Activated gamma-delta T cell (primary cell): ENCODE measurements at regions not wholly inside any gene's neighbourhood (a gene's known extent, or its start where the extent isn't known, plus 50 kb on each side); places are given as distances from the start of the nearest gene placed in this dataset.
A peak's percentile ranks its signal among the peaks of the same experiment; 100 is the strongest.
"Not testable (repeated sequence)": the region's sequence is repeated elsewhere in the genome, so short reads cannot be mapped to it uniquely, and the experiment has no call there.

ENCODE experiments used
- DNase-seq: peaks from one replicate; lab custom pipeline; 2025; lab: John Stamatoyannopoulos, UW

GRCh38 chr2:100741880-100742276 lies 78.1 kb upstream of the NPAS2 start:
- DNase-seq: no peak

- DNase-seq: no peak
These were observed 77.4 kb upstream of the NPAS2 start for GRCh38 chr2:100742277-100743254.

DNA sequence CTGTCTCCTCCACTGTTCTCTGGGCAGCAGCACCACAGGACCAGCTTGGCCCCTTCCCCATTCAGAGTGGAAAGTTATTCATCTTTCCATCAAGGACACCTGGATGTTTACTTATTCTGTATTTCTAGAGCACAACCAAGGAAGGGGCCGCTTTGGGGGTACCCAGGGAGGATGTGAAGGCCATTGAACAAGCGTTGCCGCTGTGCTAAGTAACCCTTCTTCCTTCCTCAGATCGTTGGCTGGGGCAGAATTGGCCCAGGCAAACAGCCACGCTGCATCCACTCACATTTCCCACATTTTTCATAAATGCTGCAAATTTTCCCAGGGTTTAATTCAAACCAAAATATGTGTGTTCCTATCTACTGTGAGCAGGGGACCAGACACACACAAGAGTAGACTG lies 76.2 kb upstream of the NPAS2 start:
- DNase-seq: no peak

- DNase-seq: peak; percentile 3
These were observed 75.8 kb upstream of the NPAS2 start for GRCh38 chr2:100744184-100744583.

DNA sequence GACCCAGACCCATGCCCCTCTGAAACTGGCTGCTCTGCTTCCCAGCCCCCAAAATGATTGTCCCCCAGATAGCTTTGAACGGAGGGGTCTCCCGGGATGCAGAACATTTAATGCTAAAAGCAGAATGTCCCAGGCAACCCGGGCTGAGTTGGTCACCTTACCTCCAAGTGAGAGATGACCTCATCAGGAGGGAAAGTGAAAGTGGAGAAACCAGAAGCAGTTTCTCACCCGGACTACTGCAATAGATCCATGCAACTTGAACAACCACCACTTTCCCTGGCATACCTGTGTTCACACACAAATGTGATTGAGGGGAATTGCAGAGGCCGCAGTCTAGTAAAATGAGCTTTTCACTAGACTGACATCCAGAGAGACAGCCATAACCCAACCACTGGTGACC lies 75.3 kb upstream of the NPAS2 start:
- DNase-seq: no peak

DNA sequence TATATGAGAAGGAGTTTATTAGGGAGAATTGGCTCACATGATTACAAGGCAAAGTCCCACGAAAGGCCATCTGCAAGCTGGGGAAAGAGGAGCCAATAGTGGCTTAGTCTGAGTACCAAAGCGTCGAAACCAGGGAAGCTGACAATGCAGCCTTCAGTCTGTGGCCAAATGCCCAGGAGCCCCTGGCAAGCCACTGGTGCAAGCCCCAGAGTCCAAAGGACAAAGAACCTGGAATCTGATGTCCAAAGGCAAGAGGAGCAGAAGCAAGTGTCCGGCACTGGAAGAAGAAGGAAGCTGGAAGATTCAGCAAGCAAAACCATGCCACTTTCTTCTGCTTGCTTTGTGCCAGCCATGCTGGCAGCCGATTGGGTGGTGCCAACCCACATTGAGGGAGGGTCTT lies 74.3 kb upstream of the NPAS2 start:
- DNase-seq: no peak

DNA sequence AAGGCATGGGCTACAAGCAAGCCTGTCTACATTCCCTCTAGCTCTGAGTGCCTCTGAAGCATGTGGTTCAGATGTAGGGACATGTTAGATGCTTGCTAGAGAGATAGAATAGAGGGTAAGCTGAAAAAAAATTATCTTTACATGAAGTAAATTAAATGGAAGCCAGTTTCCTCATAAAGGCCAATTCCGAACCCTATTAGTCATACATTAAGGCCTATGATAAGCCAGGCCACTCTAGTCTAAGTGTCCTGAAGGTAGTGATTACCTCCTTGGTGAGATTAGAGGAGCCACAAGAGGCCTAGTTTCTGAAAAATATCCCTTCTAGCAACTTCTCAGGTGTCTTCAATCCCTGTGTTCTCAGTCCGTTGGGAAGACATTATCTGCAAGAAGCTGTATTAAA lies 72.4 kb upstream of the NPAS2 start:
- no peak for DNase-seq

GRCh38 chr2:100747996-100748615 lies 71.8 kb upstream of the NPAS2 start:
- DNase-seq: no peak

DNA sequence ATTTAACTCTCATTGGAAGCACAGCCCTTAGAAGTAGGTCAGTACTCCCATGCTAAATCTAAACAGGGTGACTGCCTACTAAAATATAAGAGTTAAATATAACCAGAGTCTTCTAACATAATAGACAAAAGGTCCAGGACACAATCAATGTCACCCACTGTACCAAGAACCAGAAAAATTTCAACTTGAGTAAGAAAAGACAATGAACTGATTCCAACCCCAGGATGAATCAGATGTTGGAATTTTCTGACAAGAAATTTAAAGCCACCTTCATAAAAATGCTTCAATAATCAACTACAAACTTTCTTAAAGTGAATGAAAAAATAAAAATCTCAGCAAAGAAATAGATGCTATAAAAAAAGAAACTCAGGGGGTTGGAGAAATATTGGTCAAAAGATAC lies 71.3 kb upstream of the NPAS2 start:
- no peak for DNase-seq

- no peak for DNase-seq
These were observed 70.0 kb upstream of the NPAS2 start for GRCh38 chr2:100749771-100750542.

- DNase-seq: not testable (repeated sequence)
These were observed 67.9 kb upstream of the NPAS2 start for GRCh38 chr2:100751871-100752625.

DNA sequence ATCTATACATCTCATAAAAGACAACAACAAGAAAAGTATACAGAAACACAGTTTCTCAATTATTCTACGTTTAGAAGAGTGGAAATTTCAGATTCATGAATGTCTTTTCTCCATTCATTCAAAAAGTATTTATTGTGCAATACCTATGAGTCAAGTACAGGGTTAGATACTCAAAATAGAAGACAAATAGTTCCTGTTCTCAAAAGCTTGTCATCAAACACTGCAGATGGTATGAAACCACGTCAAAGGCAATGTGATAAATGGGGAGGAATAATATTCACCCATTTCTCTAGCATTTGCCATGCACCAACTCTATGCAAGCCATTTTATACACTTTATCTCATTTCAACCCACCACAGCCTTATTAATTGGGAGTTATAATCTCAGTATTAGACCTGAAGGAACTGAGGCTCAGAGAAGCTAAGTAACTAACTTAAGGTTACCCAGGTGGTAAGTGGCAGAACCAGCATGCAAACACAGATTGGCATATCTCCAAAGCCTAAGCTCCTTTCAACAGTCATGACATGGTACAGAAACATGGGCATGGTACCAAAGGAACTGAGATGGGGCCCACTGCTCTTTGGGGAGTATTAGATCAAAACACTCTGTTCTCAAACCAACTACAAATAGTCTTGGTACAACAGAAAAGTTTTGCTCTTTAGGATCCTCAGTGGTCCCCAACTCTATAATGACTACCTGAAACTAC lies 67.2 kb upstream of the NPAS2 start:
- no peak for DNase-seq

GRCh38 chr2:100753444-100753843 lies 66.5 kb upstream of the NPAS2 start:
- DNase-seq: no peak

GRCh38 chr2:100753881-100754280 lies 66.1 kb upstream of the NPAS2 start:
- no peak for DNase-seq

DNA sequence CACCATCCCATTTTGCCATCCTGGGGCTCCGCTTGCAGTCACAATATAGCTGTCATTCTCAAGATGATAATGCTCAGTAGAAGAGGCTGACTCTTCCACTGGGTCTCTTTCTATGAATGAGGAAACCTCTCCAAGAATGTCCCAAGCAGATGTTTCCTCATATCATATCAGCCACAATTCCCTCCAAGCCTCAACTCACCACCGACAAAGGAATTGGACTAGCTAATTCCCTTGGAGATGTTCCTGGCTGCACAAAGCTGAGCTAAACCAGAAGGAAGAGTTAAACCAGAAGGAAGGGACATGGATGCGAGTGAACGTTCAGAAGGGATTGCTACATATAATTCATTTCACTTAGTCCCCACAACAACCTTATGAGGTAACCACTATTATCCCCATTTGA lies 65.0 kb upstream of the NPAS2 start:
- no peak for DNase-seq

- no peak for DNase-seq
These were observed 64.5 kb upstream of the NPAS2 start for GRCh38 chr2:100755441-100755840.

GRCh38 chr2:100756704-100757103 lies 63.2 kb upstream of the NPAS2 start:
- DNase-seq: no peak

- no peak for DNase-seq
These were observed 62.1 kb upstream of the NPAS2 start for GRCh38 chr2:100757621-100758394.

DNA sequence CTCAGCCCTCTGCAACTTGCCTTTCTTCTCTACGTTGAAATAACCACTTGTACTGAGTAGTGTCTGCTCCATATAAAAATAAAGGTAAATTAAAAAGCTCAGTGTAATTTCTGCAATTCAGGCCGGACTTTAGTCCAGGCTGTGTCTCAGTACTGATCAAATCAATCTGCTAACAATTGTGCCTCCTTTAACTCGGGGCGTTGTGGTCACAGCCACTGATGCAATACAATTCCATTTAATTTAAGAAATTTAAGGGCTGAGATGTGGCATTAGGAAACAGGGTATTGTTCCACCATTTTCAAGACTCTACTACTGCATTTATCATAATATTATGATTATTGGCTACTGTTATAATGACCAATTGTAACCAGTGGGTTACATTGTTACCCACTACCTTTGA lies 60.0 kb upstream of the NPAS2 start:
- no peak for DNase-seq

DNA sequence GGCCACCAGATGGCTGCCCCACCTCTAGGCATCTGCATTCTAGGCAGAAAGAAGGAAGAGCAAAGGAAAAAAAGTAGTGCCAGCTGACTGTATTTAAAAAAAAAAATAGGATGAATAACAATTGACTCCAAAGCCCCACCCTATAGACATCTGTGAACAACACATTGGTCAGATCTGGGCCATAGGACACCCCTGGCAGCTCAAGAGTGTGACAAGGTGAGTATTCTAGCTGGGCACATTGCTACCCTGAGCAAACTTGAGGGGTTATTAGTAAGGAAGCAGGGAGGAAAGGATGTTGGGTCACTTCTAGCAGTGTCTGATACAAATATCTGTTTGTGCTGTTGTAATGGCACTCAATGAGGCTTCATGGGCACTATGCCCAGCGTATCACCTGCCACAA lies 58.6 kb upstream of the NPAS2 start:
- DNase-seq: no peak
